ENCODE measurements at regions not wholly inside any gene's neighbourhood (a gene's known extent, or its start where the extent isn't known, plus 50 kb on each side); places are given as distances from the start of the nearest gene placed in this dataset.

DNA sequence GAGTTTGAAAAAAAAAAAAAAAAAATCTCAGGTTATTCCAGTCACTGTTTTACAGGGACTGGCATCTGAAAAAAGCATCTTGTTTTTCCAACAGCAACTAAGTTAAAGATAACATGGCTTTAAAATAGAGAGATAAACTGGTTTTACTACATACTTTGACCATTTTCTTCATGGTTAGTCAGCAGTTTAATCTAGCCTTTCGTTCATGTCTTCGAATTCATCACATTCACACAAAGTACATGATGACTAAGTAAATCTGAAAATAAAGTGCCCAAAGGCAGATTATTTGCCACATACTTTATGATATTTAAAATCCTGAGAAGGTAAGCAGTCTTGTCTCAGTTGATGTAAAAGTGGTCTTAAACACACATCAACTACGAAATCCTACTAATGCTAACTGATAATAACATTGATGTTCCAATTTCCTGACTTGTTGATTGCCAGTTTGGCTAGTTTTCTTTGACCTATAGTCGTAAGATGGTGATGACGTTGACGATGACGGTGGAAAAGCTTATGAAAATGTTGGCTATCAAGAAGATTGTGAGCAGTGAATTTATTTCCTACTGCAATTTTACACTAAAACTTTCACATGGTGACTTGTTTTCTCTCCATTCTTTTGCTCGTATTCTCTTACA lies 540.5 kb upstream of the BOD1L1 start:
- no peak for DNase-seq
- Histone ChIP-seq H2BK20ac (ENCODE audit: low read depth, low read length, poor library complexity, severe bottlenecking) (no peak overlapping the region), H3K79me2 (ENCODE audit: insufficient read depth, low read length) (no peaks in the 10 kb centered on the region), H3K4me1 (ENCODE audit: insufficient read depth, low read length) (peaks cover 3% of the 10 kb centered on the region; the same call in 1 of the 2 replicates), H3T11ph (ENCODE audit: low read length) (no peak overlapping the region), H3K14ac (ENCODE audit: insufficient read depth, low read length) (no peak overlapping the region), H3K23me2 (ENCODE audit: insufficient read length, low read depth, low read length, poor library complexity, severe bottlenecking) (no peaks in the 10 kb centered on the region), H3K4me2 (ENCODE audit: insufficient read depth, insufficient read length, low read length) (no peak overlapping the region), H4K5ac (ENCODE audit: insufficient read length, low read depth, low read length) (no peak overlapping the region), H2BK5ac (ENCODE audit: insufficient read length, low read length) (no peak overlapping the region), H3K27ac (ENCODE audit: insufficient read length, low read depth, low read length) (no peak overlapping the region), H2AFZ (ENCODE audit: low read length) (no peak overlapping the region), H2BK15ac (ENCODE audit: low read depth, low read length) (no peak overlapping the region), H3K23ac (ENCODE audit: insufficient read length, low read depth, low read length) (no peak overlapping the region), H4K8ac (replicated peaks; ENCODE audit: insufficient read length, low read depth, low read length) (no peak overlapping the region), H3K4ac (ENCODE audit: low read depth, low read length) (no peak overlapping the region), H2BK12ac (ENCODE audit: insufficient read length, low read depth, low read length) (no peak overlapping the region), H3K56ac (ENCODE audit: insufficient read length, low read depth, low read length) (no peak overlapping the region), H3K18ac (ENCODE audit: insufficient read length, low read depth, low read length) (no peak overlapping the region), H3K27me3 (ENCODE audit: insufficient read depth, low read length) (no peaks in the 10 kb centered on the region), H3K9ac (ENCODE audit: extremely low read depth, insufficient read length, low read length) (no peak overlapping the region), H2BK120ac (ENCODE audit: low read depth, low read length, poor library complexity, severe bottlenecking) (no peak overlapping the region), H3K79me1 (ENCODE audit: insufficient read depth, low read depth, low read length, poor library complexity, severe bottlenecking) (no peaks in the 10 kb centered on the region), H2AK5ac (ENCODE audit: insufficient read length, low read length) (no peak overlapping the region), H4K20me1 (ENCODE audit: control insufficient read depth, insufficient read depth, insufficient read length) (no peaks in the 10 kb centered on the region), H4K91ac (ENCODE audit: insufficient read length, low read depth, low read length) (no peak overlapping the region), H3K9me3 (ENCODE audit: control insufficient read depth, low read depth, low read length) (no peaks in the 10 kb centered on the region)
- Mint-ChIP-seq H3K9me3 (no peaks in the 10 kb centered on the region), H3K4me3 (no peak overlapping the region), H3K27ac (no peak overlapping the region), H3K27me3 (ENCODE audit: low read depth) (no peaks in the 10 kb centered on the region; the same call in none of the 2 replicates), H3K4me1 (peaks cover 14 to 37% of the 10 kb centered on the region in 2 experiments), H3K36me3 (ENCODE audit: insufficient read depth in 1 of 3, low read depth in 3 of 3) (no peaks in the 10 kb centered on the region; a peak in 1 of 7 replicates)
- WGBS (ENCODE audit: extremely low coverage, insufficient read length, low lambda C conversion rate) = no CpG with 5 or more reads among the region's 8 CpGs
- TF ChIP-seq, protein P1, sequence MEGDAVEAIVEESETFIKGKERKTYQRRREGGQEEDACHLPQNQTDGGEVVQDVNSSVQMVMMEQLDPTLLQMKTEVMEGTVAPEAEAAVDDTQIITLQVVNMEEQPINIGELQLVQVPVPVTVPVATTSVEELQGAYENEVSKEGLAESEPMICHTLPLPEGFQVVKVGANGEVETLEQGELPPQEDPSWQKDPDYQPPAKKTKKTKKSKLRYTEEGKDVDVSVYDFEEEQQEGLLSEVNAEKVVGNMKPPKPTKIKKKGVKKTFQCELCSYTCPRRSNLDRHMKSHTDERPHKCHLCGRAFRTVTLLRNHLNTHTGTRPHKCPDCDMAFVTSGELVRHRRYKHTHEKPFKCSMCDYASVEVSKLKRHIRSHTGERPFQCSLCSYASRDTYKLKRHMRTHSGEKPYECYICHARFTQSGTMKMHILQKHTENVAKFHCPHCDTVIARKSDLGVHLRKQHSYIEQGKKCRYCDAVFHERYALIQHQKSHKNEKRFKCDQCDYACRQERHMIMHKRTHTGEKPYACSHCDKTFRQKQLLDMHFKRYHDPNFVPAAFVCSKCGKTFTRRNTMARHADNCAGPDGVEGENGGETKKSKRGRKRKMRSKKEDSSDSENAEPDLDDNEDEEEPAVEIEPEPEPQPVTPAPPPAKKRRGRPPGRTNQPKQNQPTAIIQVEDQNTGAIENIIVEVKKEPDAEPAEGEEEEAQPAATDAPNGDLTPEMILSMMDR (conservative IDR thresholded peaks at IDR 0.05) = no peak

All from H9 (cell line).